Bronchial epithelial cell (primary cell): ENCODE measurements at regions not wholly inside any gene's neighbourhood (a gene's known extent, or its start where the extent isn't known, plus 50 kb on each side); places are given as distances from the start of the nearest gene placed in this dataset.

Experiments used
- DNase-seq: peaks from one replicate; pipeline ENCODE4 v3.0.0-alpha.2; 2010; ENCODE audit warnings: low read depth
- FAIRE-seq: peaks from 2 replicates; lab custom pipeline; 2011; peaks lifted over from hg19 to GRCh38; lab: Jason Lieb, UNC
- H3K27me3 ChIP-seq: 2 replicates; pipeline ENCODE4 v1.5.1; 2011; ENCODE audit warnings: low read length; ENCODE audit not compliant: control insufficient read depth, insufficient read depth
- H3K36me3 ChIP-seq: 2 replicates; pipeline ENCODE4 v1.5.1; 2011; ENCODE audit warnings: low read length; ENCODE audit not compliant: control insufficient read depth, insufficient read depth
- H3K4me3 ChIP-seq: 2 replicates; pipeline ENCODE4 v1.5.1; 2011; ENCODE audit warnings: mild to moderate bottlenecking, low read depth, low read length, control low read depth
- TF ChIP-seq, protein P1 (sequence below): IDR thresholded peaks from 2 replicates; pipeline ENCODE4 v1.5.1; 2011; ENCODE audit warnings: mild to moderate bottlenecking, moderate library complexity, low read length, control low read depth, inconsistent platforms; ENCODE audit not compliant: insufficient read depth, severe bottlenecking

DNA sequence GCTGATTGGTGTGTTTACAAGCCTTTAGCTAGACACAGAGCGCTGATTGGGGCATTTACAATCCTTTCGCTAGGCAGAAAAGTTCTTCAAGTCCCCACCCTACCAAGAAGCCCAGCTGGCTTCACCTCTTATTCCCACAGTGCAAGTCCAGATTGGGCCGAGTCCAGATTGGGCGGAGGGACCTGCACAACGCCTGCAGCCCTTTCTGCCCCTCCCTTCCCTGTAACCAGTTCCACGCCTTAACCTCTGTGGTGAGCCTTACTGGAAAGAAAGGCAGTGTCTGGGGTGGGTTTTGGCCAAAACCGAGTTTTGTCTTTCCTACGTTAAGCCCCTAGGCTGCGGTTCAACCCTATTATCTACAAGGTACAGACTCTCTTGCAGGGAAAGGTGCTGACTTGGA, 268.7 kb downstream of the ZEB1 start:
- Histone ChIP-seq H3K27me3 (no peaks in the 10 kb centered on the region), H3K4me3 (no peak overlapping the region), H3K36me3 (no peaks in the 10 kb centered on the region)
- FAIRE-seq (no peak), DNase-seq (no peak)
- TF ChIP-seq, protein P1, sequence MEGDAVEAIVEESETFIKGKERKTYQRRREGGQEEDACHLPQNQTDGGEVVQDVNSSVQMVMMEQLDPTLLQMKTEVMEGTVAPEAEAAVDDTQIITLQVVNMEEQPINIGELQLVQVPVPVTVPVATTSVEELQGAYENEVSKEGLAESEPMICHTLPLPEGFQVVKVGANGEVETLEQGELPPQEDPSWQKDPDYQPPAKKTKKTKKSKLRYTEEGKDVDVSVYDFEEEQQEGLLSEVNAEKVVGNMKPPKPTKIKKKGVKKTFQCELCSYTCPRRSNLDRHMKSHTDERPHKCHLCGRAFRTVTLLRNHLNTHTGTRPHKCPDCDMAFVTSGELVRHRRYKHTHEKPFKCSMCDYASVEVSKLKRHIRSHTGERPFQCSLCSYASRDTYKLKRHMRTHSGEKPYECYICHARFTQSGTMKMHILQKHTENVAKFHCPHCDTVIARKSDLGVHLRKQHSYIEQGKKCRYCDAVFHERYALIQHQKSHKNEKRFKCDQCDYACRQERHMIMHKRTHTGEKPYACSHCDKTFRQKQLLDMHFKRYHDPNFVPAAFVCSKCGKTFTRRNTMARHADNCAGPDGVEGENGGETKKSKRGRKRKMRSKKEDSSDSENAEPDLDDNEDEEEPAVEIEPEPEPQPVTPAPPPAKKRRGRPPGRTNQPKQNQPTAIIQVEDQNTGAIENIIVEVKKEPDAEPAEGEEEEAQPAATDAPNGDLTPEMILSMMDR, result no peak

GRCh38 chr10:31586723-31587638, 268.0 kb downstream of the ZEB1 start:
- Histone ChIP-seq H3K27me3 (no peaks in the 10 kb centered on the region), H3K4me3 (no peak overlapping the region), H3K36me3 (no peaks in the 10 kb centered on the region)
- TF ChIP-seq, protein P1, result no peak
- DNase-seq (no peak), FAIRE-seq (no peak)

DNA sequence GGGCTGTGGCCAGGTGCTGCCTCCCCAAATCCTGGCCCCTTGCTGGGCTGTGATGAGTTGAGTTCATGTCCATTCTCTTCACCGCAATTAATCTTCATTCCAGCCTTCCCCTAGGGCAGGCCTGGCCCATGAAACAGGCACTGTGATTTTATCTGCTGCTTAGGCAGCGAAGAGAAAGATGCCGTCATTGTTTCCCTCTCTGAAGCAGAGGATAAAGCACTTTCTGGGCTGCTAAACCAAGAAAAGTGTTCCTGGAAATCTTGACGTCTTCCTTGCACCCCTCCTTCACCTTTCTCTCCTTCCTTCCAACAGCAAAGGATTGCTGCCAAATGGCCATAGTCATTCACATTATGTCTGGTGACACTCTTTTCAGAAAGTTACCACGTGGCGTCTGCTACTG, 265.9 kb downstream of the ZEB1 start:
- FAIRE-seq (no peak), DNase-seq (no peak)
- TF ChIP-seq, protein P1, result no peak
- H3K27me3 ChIP-seq, result no peaks in the 10 kb centered on the region
- no peak overlapping the region for H3K4me3 ChIP-seq
- no peaks in the 10 kb centered on the region for H3K36me3 ChIP-seq

GRCh38 chr10:31584098-31584631, 265.1 kb downstream of the ZEB1 start:
- Histone ChIP-seq H3K36me3 (no peaks in the 10 kb centered on the region), H3K4me3 (no peak overlapping the region), H3K27me3 (no peaks in the 10 kb centered on the region)
- FAIRE-seq, result no peak
- no peak for DNase-seq
- TF ChIP-seq, protein P1, result no peak

- H3K4me3 ChIP-seq, result no peak overlapping the region
- H3K27me3 ChIP-seq, result no peaks in the 10 kb centered on the region
- TF ChIP-seq, protein P1, result no peak
- DNase-seq (no peak), FAIRE-seq (no peak)
- H3K36me3 ChIP-seq, result no peaks in the 10 kb centered on the region
Observed at GRCh38 chr10:31583293-31583692, 264.3 kb downstream of the ZEB1 start.
